ENCODE measurements at regions not wholly inside any gene's neighbourhood (a gene's known extent, or its start where the extent isn't known, plus 50 kb on each side); places are given as distances from the start of the nearest gene placed in this dataset.

DNA sequence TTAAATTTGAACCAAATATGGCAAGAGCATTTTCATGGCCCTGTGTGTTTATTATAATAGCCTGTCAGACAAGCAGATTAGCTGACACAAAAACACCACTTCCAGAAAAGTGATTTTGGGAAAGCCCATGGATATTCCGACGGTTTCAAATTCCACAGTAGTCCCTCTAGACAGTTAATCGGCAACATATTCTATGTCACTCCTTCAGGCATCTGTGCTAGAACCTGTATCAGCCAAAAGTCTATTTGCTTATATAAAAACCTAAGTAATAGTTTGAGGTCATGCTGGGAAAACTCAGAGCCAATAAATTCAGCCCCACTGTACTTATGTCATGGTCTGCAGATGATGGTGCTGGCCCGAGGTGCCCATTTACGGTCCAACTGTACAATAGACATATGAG lies 110.2 kb upstream of the ARHGEF26 start:
- no peak for DNase-seq

GRCh38 chr3:154013736-154014135 lies 107.5 kb upstream of the ARHGEF26 start:
- DNase-seq = no peak

DNA sequence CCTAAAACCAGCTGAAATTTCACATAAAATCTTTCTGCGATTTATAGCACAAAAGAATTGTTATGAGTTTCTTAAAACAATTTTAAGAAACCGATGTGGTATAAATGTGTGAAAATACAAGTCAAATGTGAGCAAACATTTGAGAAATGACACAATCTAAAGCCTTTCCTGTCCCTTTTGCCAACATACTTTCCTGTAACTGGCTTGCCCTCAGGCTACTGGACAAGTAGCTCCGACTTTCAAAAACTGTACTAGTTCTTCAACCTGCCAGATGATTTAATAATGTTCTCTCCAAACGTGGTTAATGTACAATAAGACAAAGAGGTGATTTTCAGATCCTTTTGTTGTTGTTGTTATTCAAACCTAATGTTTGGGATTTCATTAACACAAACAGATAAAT lies 105.9 kb upstream of the ARHGEF26 start:
- DNase-seq = no peak

DNA sequence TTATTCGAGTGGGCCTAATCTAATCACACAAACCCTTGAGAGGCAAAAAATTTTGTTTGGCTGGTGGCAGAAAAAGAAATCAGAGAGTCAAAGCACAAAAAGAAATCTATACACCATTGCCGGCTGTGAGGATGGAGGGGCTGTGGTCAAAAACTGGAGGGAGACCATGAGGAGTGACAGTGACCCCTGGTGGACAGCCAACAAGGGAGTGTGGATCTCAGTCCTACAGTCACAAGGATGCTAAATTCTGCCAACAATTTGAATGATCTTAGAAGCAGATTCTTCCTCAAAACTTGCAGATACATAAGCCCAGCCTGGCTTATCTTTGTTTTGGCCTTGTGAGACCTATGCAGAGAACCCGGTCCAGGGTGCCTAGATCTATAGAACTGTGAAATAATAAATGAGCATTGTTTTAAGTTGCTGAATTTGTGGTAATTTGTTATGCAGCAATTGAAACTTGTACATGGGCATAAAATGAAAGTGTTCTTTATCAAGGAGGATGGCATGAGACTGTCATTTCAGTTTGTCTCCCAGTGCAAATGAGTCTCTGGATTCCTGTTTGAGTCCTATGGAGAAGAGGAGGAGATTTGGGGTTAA lies 103.0 kb upstream of the ARHGEF26 start:
- peak; percentile 28 to 47 for DNase-seq

- no peak for DNase-seq
Observed at GRCh38 chr3:154022606-154023005, 98.6 kb upstream of the ARHGEF26 start.

DNA sequence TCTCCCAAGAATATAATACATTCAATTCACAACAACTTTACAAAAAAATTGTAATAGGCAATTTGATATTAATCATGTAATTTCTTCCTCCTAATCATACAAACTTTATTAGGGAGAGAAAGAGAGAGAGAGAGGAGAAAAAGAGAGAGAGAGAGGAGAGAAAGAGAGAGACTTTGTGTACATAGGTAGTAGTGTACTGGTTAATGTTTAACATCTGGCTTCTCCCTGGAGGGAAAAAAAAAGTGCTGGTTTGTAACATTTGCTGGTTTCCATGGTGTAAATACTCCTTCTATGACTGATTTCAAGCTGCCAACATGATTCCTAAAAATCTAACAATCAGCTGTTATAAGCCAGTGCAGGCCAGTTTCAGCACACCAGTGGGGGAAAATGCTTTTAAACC lies 98.0 kb upstream of the ARHGEF26 start:
- DNase-seq = no peak

DNA sequence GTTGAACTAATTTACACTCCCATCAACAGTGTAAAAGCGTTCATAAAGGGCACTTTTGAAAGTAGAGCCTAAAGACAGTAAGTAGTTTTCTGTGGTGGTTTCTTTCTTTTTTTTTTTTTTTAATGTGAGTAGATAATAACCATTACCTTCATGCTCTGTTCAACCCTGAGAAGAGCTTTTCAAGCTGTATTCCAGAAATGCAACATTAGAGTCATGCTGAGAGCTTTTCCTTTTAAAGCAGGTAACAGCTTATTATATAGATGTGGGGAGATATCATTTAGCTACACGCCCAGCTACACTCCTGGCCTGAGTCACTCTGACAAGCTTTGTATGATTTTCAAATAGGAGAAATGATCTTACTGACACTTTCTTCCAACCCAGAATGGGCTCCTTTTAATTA lies 96.2 kb upstream of the ARHGEF26 start:
- no peak for DNase-seq

DNA sequence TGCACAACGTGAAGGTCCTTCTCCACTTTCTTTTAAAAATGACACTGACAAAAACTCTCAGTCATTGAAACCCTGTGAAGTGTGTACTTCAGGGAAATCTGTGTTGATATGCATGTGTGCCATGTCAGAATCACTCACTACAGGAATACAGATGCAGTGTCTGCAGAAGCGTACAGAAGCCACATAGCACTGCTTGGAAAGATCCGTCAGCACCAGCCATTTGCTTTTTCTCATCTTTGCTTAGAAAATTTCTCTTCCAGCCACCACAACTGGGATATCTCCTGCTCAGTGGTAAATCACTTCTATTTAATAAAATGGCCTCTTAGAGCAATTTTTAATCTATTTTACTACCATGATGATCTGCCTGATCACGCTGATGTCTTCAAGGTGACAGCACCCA lies 91.3 kb upstream of the ARHGEF26 start:
- no peak for DNase-seq

GRCh38 chr3:154034797-154035330 lies 86.3 kb upstream of the ARHGEF26 start:
- no peak for DNase-seq

DNA sequence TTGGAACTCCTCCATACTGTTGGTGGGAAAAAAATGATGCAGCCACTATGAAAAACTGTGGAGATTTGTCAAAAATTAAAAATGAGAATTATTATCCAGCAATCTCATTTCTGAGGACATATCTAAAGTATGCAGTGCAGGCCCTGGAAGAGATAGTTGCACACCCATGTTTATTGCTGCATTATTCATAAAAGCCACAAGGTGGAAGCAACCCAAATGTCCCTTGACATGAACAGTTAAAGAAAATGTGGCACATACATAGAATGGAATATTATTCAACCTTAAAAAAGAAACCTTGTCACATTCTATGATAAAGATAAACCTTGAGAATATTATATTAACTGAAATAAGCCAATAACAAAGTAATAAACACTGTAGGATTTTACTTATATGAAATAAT lies 80.9 kb upstream of the ARHGEF26 start:
- DNase-seq = peak; percentile 5 to 44

DNA sequence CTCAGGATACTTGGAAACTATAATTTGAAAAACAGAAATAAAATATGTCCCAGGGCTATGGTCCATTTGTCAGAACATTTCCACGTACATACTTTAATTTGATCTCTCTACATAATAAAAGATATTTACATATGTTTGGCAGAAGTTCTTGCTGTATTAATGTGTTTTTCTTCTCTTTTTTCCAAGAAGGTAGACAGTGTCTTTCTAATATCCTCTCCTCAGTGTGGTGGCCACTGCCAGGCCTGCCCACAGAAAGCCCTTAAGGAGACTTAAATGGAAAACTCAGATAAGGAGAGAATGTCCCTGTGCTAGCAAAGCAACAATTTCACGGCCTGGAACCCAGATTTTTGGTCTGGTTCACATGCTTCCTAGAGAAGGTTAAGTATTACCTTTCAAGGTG lies 76.5 kb upstream of the ARHGEF26 start:
- no peak for DNase-seq

- DNase-seq = no peak
Observed at GRCh38 chr3:154050216-154050615, 71.0 kb upstream of the ARHGEF26 start.

DNA sequence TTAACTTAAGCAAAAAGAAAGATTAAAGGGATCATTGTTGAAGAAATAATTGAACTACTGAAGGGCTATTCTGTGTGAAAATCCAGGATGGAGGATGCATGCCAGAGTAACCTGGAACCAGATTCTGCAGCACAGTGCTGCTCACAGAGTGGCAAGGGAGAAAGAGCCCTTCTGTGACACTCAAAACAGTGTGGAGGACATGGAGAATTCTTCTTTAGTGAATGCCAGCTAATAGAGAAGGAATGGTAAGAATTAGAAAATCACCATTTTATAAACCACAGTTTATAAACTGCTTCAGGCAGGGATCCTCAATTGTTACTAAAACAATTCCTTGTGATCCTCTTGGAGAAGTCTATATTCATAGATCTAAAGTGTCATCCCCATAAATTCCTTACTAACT lies 70.4 kb upstream of the ARHGEF26 start:
- no peak for DNase-seq

DNA sequence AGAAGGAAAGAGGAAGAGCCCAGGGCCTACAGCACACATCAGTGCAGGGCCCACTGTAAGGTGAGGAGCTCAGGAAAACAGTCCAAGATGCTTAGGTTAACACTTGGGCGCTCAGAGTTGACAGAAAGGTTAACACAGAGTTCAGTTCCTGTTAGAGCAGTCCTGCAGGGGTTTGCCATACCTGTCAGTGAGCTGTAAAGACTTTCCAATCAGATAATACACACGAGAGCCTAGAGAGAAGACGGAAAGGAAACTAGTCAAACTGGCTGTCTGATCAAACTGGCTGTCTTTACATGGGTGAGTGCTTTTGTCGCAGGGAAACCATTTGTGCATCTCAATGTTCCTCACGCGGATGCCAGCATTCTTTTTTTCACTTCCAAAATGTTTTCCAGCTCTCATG lies 61.4 kb upstream of the ARHGEF26 start:
- DNase-seq = no peak

GRCh38 chr3:154060238-154061000 lies 60.8 kb upstream of the ARHGEF26 start:
- no peak for DNase-seq

- DNase-seq = no peak
Observed at GRCh38 chr3:154061001-154061370, 60.2 kb upstream of the ARHGEF26 start.

DNA sequence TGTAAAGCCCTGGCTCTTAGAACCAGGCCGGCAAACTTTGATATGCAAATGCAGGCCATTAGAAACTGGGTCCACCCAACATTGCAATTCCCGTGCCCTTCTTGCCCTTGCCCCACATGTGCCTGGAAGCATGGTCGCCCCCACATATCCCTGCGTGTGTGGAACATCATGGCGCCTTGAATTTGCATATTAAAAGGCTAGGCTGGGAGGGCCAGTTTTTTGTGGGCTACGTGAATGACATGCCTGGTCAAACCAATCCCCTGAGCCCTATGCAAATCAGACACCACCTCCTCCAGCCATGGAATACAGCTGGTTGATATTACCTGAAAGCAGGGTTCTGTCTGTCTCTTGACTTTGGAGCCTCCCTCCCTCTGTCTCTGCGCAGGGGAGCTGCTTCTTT lies 58.7 kb upstream of the ARHGEF26 start:
- no peak for DNase-seq

DNA sequence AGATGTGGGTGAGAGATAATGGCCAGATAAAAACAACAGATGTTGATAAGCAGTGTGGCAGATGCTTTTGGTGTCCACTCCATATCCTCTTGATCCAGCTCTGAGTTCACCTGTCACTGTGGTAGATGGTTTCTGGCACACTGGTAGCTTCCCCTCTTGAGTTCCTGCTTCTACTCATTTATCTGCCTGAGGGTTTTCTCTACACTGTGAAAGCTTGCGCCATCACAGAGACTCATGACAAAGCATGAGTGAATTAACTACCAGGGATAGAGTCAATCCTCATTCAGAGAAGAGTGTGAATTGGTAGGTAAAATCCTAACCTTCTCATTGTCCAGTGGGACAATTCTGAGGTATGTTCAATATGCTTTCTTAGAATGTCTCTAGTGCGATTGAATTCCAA lies 50.0 kb upstream of the ARHGEF26 start:
- DNase-seq = no peak
